ENCODE measurements at regions not wholly inside any gene's neighbourhood (a gene's known extent, or its start where the extent isn't known, plus 50 kb on each side); places are given as distances from the start of the nearest gene placed in this dataset.
A peak's percentile ranks its signal among the peaks of the same experiment; 100 is the strongest.

- H3K4me3 ChIP-seq (replicated peaks in 1 of 3) = no peak overlapping the region
- no peak for DNase-seq
- TF ChIP-seq POLR2A (IDR thresholded peaks at IDR 0.05) (no peak), CTCF (IDR thresholded peaks at IDR 0.05) (no peak)
- peak overlapping the region in 1 of 3 donors; percentile 86 for H3K27ac ChIP-seq
- WGBS, 2 donors = 81% methylated on average over 1 of the region's 1 CpG
- H3K9me3 ChIP-seq = no peaks in the 10 kb centered on the region
- H3K36me3 ChIP-seq = no peaks in the 10 kb centered on the region
- H3K27me3 ChIP-seq = no peaks in the 10 kb centered on the region
- intact Hi-C loops (cut with DNase I) = no loop called here
- peaks cover 22 to 32% of the 10 kb centered on the region in 2 donors for H3K4me1 ChIP-seq
These were observed 232.2 kb downstream of the FAM76B start for GRCh38 chr11:95557376-95557775.

GRCh38 chr11:95556342-95557163 is 233.0 kb downstream of the FAM76B start:
- Histone ChIP-seq H3K36me3 (no peaks in the 10 kb centered on the region), H3K4me1 (peaks cover 27 to 32% of the 10 kb centered on the region in 2 donors), H3K27ac (peak overlapping the region; percentile 66 to 86 (median 79)), H3K9me3 (no peaks in the 10 kb centered on the region), H3K27me3 (no peaks in the 10 kb centered on the region), H3K4me3 (replicated peaks in 1 of 3) (no peak overlapping the region)
- 43 to 48% methylated on average over 5 of the region's 5 CpGs for WGBS, 2 donors
- TF ChIP-seq CTCF (IDR thresholded peaks at IDR 0.05) = no peak
- TF ChIP-seq POLR2A (IDR thresholded peaks at IDR 0.05) = peak in 1 of 2 donors; percentile 28
- DNase-seq = peak; percentile 8 to 24
- intact Hi-C loops (cut with DNase I) = no loop called here

GRCh38 chr11:95556011-95556341 is 233.6 kb downstream of the FAM76B start:
- DNase-seq = no peak
- Histone ChIP-seq H3K27me3 (no peaks in the 10 kb centered on the region), H3K4me3 (replicated peaks in 1 of 3) (no peak overlapping the region), H3K27ac (peak overlapping the region; percentile 66 to 86 (median 79)), H3K4me1 (peaks cover 27 to 32% of the 10 kb centered on the region in 2 donors), H3K36me3 (no peaks in the 10 kb centered on the region), H3K9me3 (no peaks in the 10 kb centered on the region)
- TF ChIP-seq POLR2A (IDR thresholded peaks at IDR 0.05) (no peak), CTCF (IDR thresholded peaks at IDR 0.05) (no peak)
- intact Hi-C loops (cut with DNase I) = no loop called here

- Histone ChIP-seq H3K4me3 (replicated peaks in 1 of 3) (no peak overlapping the region), H3K9me3 (no peaks in the 10 kb centered on the region), H3K27me3 (no peaks in the 10 kb centered on the region), H3K36me3 (no peaks in the 10 kb centered on the region), H3K27ac (no peak overlapping the region), H3K4me1 (peaks cover 27% of the 10 kb centered on the region in 2 donors)
- intact Hi-C loops (cut with DNase I) = no loop called here
- 89% methylated on average over 4 of the region's 4 CpGs for WGBS, 2 donors
- no peak for DNase-seq
- TF ChIP-seq CTCF (IDR thresholded peaks at IDR 0.05) (no peak), POLR2A (IDR thresholded peaks at IDR 0.05) (no peak)
These were observed 234.7 kb downstream of the FAM76B start for GRCh38 chr11:95554911-95555310.

GRCh38 chr11:95549301-95549700 is 240.3 kb downstream of the FAM76B start:
- H3K27ac ChIP-seq = no peak overlapping the region
- H3K4me1 ChIP-seq = peaks cover 28 to 30% of the 10 kb centered on the region in 2 donors
- no peaks in the 10 kb centered on the region for H3K9me3 ChIP-seq
- WGBS, 2 donors = 95 to 99% methylated on average over 2 of the region's 2 CpGs
- no peak for TF ChIP-seq CTCF (IDR thresholded peaks at IDR 0.05)
- no peak for TF ChIP-seq POLR2A (IDR thresholded peaks at IDR 0.05)
- H3K27me3 ChIP-seq = no peaks in the 10 kb centered on the region
- intact Hi-C loops (cut with DNase I) = no loop called here
- no peak overlapping the region for H3K4me3 ChIP-seq (replicated peaks in 1 of 3)
- H3K36me3 ChIP-seq = no peaks in the 10 kb centered on the region
- peak; percentile 28 to 42 for DNase-seq
